GM19328 (cell line): ENCODE measurements at regions not wholly inside any gene's neighbourhood (a gene's known extent, or its start where the extent isn't known, plus 50 kb on each side); places are given as distances from the start of the nearest gene placed in this dataset.

ENCODE experiments used
- ATAC-seq: cut with Tn5 transposase; IDR thresholded peaks from one replicate; pipeline ENCODE4 v1.9.1; 2021; ENCODE audit warnings: mild to moderate bottlenecking, moderate library complexity; ENCODE audit not compliant: unreplicated experiment

- no peak for ATAC-seq
Measured at GRCh38 chr16:86965331-86965730, 351.9 kb downstream of the C16orf95 start.

- ATAC-seq = no peak
Measured at GRCh38 chr16:86965840-86966550, 351.2 kb downstream of the C16orf95 start.

GRCh38 chr16:86966777-86967176 lies 350.4 kb downstream of the C16orf95 start:
- ATAC-seq = no peak

GRCh38 chr16:86968866-86969265 lies 348.3 kb downstream of the C16orf95 start:
- no peak for ATAC-seq

DNA sequence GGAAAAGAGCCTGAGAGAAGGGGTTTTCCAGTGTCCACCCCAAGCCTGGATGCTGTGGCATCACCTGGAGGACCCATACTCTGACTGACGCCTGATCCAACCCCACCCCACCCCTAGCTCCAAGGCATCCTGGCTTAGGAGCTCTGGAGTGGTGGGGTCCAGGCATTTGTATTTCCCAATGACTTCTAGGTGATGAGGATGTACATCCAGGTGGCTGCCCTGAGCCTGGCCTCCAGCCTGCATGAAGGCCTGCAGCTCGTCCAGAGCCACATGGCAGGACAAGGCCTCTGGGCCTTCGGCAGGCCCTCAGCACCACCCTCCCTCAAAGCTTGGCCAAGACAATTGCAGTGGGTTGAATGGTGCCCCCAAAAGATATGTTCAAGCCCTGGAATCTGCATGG lies 347.5 kb downstream of the C16orf95 start:
- ATAC-seq = no peak

GRCh38 chr16:86970279-86970678 lies 346.9 kb downstream of the C16orf95 start:
- no peak for ATAC-seq

DNA sequence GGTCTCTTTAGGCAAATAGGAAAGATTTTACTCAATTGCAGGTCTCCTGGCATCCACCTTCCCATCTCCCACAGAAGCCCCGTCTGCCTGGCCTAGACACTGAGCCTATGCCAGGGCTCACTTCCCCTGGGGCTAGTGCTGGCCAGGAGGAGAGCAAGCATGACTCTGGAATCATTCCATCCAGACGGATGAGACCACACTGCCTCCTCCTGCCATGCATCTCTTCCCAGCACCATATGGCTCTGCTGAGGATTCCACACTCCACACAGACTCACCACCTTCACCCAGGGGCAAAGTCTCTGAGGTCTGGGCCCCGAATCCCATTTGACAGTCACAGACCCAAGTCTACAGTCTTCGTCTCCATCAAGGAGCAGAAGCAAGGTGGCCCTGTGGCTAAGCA lies 346.5 kb downstream of the C16orf95 start:
- no peak for ATAC-seq

DNA sequence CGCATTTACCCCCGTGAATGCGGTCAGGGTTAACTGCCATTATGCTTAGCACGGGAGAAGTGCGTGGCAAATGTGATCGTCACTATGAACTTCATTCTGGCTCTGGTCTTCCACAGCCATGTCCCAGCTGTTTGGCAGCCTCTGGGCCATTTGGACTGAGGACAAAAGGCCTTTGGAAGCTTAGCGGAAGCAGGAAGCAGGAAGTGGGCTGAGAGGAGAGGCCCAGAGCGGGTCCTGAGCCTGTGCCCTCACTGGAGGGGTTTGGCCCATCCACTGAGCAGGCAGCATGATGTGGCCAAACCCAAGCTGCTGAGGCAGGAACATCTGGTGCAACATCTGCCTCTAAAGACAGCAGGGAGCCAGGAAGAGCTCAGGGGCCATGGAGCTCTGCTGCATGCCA lies 345.9 kb downstream of the C16orf95 start:
- ATAC-seq = no peak

DNA sequence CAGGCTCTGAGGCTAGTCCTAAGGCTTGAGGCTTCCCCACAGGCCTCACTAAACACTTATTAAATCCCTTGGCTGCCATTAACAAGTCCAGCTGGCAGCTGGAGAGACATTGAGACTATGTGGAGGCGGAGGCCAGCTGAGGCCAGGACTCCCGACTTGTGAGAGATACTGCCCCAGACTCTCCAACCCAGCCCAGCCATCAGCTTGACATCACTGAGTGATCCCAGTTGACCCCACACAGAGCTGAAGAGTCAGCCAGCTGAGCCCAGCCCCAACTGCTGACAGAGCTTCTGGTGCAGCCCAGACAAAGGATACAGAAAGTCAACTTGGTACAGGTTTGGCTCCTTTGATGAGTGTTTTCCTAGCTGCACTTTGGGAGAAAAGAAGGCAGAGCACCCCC lies 343.1 kb downstream of the C16orf95 start:
- ATAC-seq = no peak

- ATAC-seq = no peak
Measured at GRCh38 chr16:86975445-86975844, 341.7 kb downstream of the C16orf95 start.

DNA sequence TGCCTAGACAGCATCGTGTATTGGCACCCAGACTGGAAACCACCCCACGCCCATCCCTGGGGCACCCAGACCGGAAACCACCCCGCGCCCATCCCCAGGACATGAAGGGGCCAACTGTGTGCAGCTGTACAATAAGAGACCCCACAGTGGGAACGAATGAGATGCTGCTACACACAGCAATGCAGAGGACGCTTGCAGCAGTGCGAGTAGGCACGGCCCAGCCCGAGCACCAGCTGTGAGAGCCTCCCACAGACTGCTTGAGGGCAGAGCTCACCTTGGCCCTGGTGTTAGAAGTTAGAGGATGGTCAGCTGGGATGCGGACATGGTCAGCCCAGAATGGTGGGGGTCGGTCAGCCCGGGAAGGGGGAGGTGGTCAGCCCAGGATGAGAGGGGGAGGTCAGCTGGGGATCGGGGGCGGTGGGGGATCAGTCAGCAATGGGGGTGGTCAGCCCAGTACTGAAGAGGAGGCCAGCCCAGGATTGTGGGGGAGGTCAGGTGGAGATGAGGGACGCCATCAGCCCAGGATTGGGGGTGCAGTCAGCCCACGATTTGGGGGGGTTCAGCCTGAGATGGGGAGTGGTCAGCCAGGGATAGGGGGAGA lies 340.0 kb downstream of the C16orf95 start:
- no peak for ATAC-seq

- no peak for ATAC-seq
Measured at GRCh38 chr16:86978445-86979030, 338.7 kb downstream of the C16orf95 start.

DNA sequence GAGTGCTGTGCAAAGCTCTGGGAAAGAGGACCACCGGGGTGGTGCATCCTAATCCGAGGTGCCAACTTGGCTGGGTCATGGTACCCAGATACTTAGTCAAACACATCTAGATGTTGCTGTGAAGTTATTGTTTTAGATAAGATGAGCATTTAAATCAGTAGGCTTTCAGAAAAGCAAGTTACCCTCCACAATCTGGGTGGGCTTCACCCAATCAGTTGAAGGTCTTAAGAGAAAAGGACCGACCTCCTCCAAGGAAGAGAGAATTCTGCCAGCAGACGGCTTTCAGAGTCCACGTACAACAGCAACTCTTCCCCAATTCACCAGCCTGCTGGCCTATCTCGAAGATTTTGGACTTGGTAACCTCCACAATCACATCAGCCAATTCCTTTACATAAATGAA lies 338.1 kb downstream of the C16orf95 start:
- no peak for ATAC-seq

- ATAC-seq = no peak
Measured at GRCh38 chr16:86979984-86980553, 337.1 kb downstream of the C16orf95 start.

DNA sequence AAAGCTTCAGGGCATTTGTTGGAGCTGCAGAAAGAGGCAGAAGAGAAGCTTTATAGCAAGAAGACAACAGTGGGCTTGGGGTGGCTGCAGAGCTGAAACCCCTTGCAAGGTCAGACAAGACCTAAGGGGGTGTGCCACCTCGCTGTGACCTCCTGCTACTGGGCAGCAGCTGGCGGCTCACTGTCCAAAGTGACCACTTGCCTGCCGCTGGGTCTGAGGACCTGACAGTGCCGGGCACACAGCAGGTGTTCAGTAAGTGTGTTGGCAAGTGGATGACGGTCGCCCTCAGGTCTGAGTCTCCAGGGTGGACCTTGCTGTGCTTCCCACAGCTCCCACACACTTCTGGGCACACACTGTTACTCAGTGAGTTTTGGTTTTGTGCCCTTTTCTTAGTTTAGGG lies 336.5 kb downstream of the C16orf95 start:
- ATAC-seq = no peak

DNA sequence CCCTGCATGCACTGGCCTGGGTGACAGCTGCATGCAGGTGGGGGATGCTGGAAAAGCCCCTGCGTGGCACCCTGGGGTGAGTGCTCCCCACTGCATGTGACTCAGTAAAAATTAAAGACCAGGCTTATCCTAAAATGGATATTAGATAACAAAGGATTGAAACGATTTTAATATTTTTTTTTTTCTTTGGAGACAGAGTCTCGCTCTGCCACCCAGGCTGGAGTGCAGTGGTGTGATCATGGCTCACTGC lies 334.9 kb downstream of the C16orf95 start:
- no peak for ATAC-seq

GRCh38 chr16:86982912-86983311 lies 334.3 kb downstream of the C16orf95 start:
- ATAC-seq = no peak

DNA sequence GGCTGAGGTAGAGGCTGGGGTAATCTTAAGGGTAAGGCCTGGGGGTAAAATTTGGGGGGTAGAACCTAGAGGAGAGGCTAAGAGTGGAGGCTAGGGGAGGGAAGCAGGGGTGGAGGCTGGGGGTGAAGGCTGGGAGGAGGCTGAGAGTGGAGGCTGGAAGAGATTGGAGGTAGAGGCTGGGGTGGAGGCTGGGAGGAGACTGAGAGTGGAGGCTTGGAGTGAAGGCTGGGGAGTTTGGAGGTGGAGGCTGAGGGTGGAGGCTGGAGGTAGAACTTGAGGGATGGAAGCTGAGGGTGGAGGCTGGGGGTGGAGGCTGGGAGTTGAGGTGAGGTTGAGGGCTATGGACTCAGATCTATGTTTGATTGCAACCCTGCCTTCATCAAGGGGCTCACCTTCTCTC lies 333.6 kb downstream of the C16orf95 start:
- ATAC-seq = no peak

- ATAC-seq = no peak
Measured at GRCh38 chr16:86984343-86984742, 332.8 kb downstream of the C16orf95 start.

GRCh38 chr16:86984991-86985647 lies 332.1 kb downstream of the C16orf95 start:
- no peak for ATAC-seq

GRCh38 chr16:86985648-86986015 lies 331.6 kb downstream of the C16orf95 start:
- ATAC-seq = no peak

DNA sequence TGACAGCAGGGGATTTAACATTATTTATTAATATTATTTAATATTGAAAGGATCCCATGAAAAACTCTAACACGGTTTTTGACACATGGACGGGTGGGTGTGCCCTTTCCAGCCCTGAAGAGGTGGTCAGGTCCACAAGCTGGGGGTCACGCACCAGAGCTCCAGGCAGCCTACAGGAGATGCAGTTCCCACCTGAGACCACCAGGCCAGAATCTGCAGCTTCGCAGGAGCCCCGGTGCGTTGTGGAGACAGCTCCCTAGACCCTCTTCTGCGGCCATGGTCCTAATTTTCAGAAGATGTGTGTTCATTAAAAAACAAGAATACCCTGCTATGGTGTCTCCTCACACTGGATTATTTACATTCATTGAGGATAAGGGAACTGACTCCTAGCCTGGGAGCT lies 331.1 kb downstream of the C16orf95 start:
- ATAC-seq = no peak
